ENCODE measurements at regions not wholly inside any gene's neighbourhood (a gene's known extent, or its start where the extent isn't known, plus 50 kb on each side); places are given as distances from the start of the nearest gene placed in this dataset.

DNA sequence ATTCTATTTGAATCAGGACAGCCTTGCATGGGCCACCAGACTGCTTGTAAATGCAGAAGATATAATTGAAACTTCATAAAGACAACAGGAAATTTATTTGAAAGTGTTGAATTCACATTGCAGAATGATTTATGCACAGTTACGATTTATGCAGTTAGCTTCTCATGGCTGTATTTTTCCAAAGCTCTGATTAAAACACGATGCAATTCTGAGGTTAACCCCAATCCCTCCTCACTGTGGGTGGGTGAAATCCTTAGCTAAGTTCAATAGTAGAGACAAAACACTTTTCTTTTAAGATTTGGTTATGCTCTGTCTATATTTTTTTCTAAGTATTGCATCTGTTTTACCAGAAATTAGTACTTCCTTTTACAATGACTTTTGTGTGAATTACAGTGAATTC lies 728.8 kb upstream of the IGFBP3 start:
- TF ChIP-seq POLR2AphosphoS5 (IDR thresholded peaks at IDR 0.05; ENCODE audit: low read depth, low read length) (no peak), EZH2 (IDR thresholded peaks at IDR 0.05) (no peak), CTCF (IDR thresholded peaks at IDR 0.05 in 2 of 3, conservative IDR thresholded peaks at IDR 0.05 in 1 of 3; ENCODE audit: borderline replicate concordance in 1 of 3, insufficient read depth in 1 of 3, low read depth in 2 of 3, low read length in 2 of 3) (no peak), SRF (IDR thresholded peaks at IDR 0.05; ENCODE audit: low read depth) (no peak), ATF3 (IDR thresholded peaks at IDR 0.05) (no peak), YY1 (IDR thresholded peaks at IDR 0.05; ENCODE audit: extremely low read depth, insufficient replicate concordance, low read depth, low read length) (no peak), MAX (IDR thresholded peaks at IDR 0.05) (no peak)
